ENCODE measurements at regions not wholly inside any gene's neighbourhood (a gene's known extent, or its start where the extent isn't known, plus 50 kb on each side); places are given as distances from the start of the nearest gene placed in this dataset.
"Not testable (repeated sequence)": the region's sequence is repeated elsewhere in the genome, so short reads cannot be mapped to it uniquely, and the experiment has no call there.

- TF ChIP-seq, protein P1, sequence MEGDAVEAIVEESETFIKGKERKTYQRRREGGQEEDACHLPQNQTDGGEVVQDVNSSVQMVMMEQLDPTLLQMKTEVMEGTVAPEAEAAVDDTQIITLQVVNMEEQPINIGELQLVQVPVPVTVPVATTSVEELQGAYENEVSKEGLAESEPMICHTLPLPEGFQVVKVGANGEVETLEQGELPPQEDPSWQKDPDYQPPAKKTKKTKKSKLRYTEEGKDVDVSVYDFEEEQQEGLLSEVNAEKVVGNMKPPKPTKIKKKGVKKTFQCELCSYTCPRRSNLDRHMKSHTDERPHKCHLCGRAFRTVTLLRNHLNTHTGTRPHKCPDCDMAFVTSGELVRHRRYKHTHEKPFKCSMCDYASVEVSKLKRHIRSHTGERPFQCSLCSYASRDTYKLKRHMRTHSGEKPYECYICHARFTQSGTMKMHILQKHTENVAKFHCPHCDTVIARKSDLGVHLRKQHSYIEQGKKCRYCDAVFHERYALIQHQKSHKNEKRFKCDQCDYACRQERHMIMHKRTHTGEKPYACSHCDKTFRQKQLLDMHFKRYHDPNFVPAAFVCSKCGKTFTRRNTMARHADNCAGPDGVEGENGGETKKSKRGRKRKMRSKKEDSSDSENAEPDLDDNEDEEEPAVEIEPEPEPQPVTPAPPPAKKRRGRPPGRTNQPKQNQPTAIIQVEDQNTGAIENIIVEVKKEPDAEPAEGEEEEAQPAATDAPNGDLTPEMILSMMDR (IDR thresholded peaks at IDR 0.05; ENCODE audit: control insufficient read depth, extremely low read depth, insufficient read depth) = no peak
- H3K4me3 ChIP-seq (ENCODE audit: low read depth, low read length) = no peak overlapping the region
- DNase-seq (ENCODE audit: low read depth) = no peak
Observed at GRCh38 chr2:8249769-8250168, 432.1 kb upstream of the ID2 start.

DNA sequence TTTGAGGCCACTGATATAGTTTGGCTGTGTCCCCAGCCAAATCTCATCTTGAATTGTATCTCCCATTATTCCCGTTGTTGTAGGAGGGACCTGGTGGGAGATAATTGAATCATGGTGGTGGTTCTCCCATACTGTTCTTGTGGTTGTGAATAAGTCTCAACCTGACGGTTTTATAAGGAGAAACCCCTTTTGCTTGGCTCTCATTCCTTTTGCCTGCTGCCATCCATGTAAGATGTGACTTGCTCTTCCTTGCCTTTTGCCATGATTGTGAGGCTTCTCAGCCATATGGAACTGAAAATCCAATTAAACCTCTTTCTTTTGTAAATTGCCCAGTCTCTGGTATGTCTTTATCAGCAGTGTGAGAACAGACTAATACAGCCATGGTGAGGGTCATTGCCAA is 431.6 kb upstream of the ID2 start:
- DNase-seq (ENCODE audit: low read depth); H3K4me3 ChIP-seq (ENCODE audit: low read depth, low read length): not testable (repeated sequence)

DNA sequence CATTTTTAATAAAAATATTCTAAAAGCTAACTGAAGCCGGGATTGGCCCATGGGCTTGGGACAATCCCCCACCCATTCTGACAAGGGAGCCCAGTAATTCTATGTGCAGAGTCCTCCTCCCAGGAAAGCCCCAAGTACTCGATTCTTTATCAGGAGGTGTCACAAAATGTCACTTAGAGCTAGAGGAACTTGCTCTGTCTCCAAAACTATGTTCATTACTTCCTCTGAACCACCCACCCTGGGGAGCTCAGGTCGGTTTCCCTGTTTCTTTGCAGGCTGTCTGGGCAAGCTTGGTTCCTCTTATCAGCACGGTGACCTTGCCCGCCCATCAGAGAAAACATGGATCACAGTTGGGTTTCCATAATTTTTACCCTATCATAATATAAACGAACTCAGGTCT is 430.6 kb upstream of the ID2 start:
- TF ChIP-seq, protein P1 (IDR thresholded peaks at IDR 0.05; ENCODE audit: control insufficient read depth, extremely low read depth, insufficient read depth) = no peak
- no peak for DNase-seq (ENCODE audit: low read depth)
- H3K4me3 ChIP-seq (ENCODE audit: low read depth, low read length) = no peak overlapping the region

DNA sequence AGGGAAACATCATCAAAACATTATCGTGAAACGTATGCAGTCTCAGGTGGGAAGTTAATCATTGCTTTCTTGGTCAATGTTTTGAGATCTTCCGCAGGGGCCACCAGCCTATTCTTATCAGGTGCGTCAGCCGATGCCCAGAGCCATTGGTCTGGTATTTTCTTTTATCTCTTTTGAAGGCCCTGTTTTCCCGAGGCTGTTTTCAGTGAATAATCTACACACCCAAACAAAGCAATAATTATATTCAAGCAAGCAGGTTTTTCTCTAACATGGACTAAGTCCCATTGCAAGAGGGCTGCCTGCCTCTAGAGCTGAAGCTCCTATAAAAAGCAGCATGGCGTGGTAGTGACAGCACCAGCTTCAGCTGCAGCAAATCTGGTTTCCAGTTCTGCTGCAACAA is 430.0 kb upstream of the ID2 start:
- no peak for DNase-seq (ENCODE audit: low read depth)
- TF ChIP-seq, protein P1 (IDR thresholded peaks at IDR 0.05; ENCODE audit: control insufficient read depth, extremely low read depth, insufficient read depth) = no peak
- H3K4me3 ChIP-seq (ENCODE audit: low read depth, low read length) = no peak overlapping the region

GRCh38 chr2:8252997-8253694 is 428.7 kb upstream of the ID2 start:
- TF ChIP-seq, protein P1 (IDR thresholded peaks at IDR 0.05; ENCODE audit: control insufficient read depth, extremely low read depth, insufficient read depth) = no peak
- DNase-seq (ENCODE audit: low read depth) = no peak
- H3K4me3 ChIP-seq (ENCODE audit: low read depth, low read length) = no peak overlapping the region

- no peak for DNase-seq (ENCODE audit: low read depth)
- no peak overlapping the region for H3K4me3 ChIP-seq (ENCODE audit: low read depth, low read length)
- TF ChIP-seq, protein P1 (IDR thresholded peaks at IDR 0.05; ENCODE audit: control insufficient read depth, extremely low read depth, insufficient read depth) = no peak
Observed at GRCh38 chr2:8253781-8254180, 428.1 kb upstream of the ID2 start.

GRCh38 chr2:8254214-8254613 is 427.6 kb upstream of the ID2 start:
- not testable (repeated sequence) for DNase-seq (ENCODE audit: low read depth); H3K4me3 ChIP-seq (ENCODE audit: low read depth, low read length)

GRCh38 chr2:8254791-8255447 is 426.9 kb upstream of the ID2 start:
- DNase-seq (ENCODE audit: low read depth) = no peak
- TF ChIP-seq, protein P1 (IDR thresholded peaks at IDR 0.05; ENCODE audit: control insufficient read depth, extremely low read depth, insufficient read depth) = no peak
- H3K4me3 ChIP-seq (ENCODE audit: low read depth, low read length) = no peak overlapping the region
